Lower leg skin (tissue), 4 donors: ENCODE measurements at regions not wholly inside any gene's neighbourhood (a gene's known extent, or its start where the extent isn't known, plus 50 kb on each side); places are given as distances from the start of the nearest gene placed in this dataset.
"Not testable (repeated sequence)": the region's sequence is repeated elsewhere in the genome, so short reads cannot be mapped to it uniquely, and the experiment has no call there.

Source experiments
- DNase-seq, 2 donors: peaks; one replicate each; pipeline ENCODE4 v3.0.0-alpha.2; 2019; ENCODE audit warnings: low spot score in 2 of 2
- H3K4me3 ChIP-seq: fragments of 200-600 bp; sonication (generic); 2 replicates; pipeline ENCODE4 v1.5.1; 2017; ENCODE audit warnings: mild to moderate bottlenecking, low read depth; ENCODE audit not compliant: poor library complexity, severe bottlenecking
- CTCF ChIP-seq, 3 donors: fragments of 450-650 bp; IDR thresholded peaks; one replicate each; pipeline ENCODE4 v1.5.1; 2016; ENCODE audit warnings: antibody characterized with exemption in 3 of 3, mild to moderate bottlenecking in 3 of 3, moderate library complexity in 2 of 3
- POLR2A ChIP-seq, 2 donors: fragments of 450-650 bp; IDR thresholded peaks; one replicate each; pipeline ENCODE4 v1.6.1; 2016 to 2017; ENCODE audit warnings: antibody characterized with exemption in 2 of 2, mild to moderate bottlenecking in 1 of 2, moderate library complexity in 1 of 2
- WGBS, 2 donors: methylation state at CpG; one replicate each; pipeline ENCODE4 v1.1.5; 2018; 5-methylcytosine and 5-hydroxymethylcytosine counted together
- intact Hi-C: fragments of 100-400 bp; cut with DNase I; formaldehyde crosslinking; loops from one replicate; pipeline ENCODE4 v1.15.0; 2023; ENCODE audit warnings: low total_unique reads

- intact Hi-C loops: no loop called here
- 14 to 17% methylated on average over 5 of the region's 5 CpGs for WGBS, 2 donors
- TF ChIP-seq CTCF (IDR thresholded peaks at IDR 0.05) (no peak), POLR2A (IDR thresholded peaks at IDR 0.05) (no peak)
- no peak overlapping the region for H3K4me3 ChIP-seq
- DNase-seq: no peak
Observed at GRCh38 chr4:72761368-72762038, 192.5 kb upstream of the ADAMTS3 start.

DNA sequence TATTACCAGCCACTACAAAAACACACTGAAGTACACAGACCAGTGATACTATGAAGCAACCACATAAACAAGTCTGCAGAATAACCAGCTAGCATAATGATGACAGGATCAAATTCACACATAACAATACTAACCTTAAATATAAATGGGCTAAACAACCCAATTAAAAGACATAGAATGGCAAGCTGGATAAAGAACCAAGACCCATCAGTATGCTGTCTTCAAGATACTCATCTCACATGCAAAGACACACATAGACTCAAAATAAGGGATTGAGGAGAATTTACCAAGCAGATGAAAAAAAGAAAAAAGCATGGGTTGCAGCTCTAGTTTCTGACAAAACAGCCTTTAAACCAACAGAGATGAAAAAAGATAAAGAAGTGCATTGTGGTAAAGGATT lies 184.4 kb upstream of the ADAMTS3 start:
- DNase-seq, H3K4me3 ChIP-seq, intact Hi-C loops: not testable (repeated sequence)

DNA sequence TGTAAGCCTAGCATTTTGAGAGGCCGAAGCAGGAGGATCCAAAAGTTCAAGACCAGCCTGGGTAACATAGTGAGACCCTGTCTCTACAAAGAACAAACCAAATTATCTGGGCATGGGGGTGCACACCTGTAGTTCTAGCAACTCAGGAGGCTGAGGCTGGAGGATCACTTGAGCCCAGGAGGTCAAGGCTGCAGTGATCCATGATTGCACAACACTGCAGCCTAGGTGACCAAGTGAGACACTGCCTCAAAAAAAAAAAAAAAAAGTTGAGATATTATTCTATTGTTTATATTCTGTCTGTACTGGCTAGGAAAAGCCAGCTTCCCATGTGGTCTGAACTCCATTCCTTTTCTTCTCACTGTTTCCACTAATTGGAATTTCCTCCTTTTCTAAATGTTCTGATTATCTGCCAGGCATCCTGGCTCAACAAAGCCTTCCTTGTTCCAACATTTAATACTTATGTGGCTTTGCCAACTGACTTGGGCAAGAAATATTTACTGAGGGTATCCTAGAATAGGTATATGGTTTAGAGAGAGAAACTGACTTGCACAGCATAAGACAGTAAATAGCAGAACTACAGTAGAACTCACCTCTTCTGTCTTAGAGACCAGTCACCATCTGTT lies 175.2 kb upstream of the ADAMTS3 start:
- intact Hi-C loops: no loop called here
- H3K4me3 ChIP-seq: no peak overlapping the region
- DNase-seq: no peak
- WGBS, 2 donors: 90 to 93% methylated on average over 1 of the region's 1 CpG
- TF ChIP-seq CTCF (IDR thresholded peaks at IDR 0.05) (no peak), POLR2A (IDR thresholded peaks at IDR 0.05) (no peak)

DNA sequence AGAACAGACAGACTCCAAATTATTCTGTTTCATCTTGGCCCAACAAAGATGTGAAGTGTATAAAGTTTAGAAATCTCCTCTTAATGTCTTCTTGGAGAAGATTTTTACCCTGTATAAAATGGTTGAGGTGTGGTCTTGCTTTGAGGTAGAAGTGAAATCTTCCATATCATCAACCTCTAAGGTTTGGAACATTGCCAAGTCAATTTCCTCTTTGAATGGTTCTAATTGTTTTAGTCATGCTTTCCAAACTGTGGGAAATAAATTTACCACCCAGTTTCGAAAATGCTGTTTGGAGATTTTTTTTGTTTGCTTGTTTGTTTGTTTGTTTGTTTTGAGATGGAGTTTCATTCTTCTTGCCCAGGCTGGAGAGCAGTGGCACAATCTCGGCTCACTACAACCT lies 174.1 kb upstream of the ADAMTS3 start:
- no peak for DNase-seq
- 60 to 68% methylated on average over 2 of the region's 2 CpGs for WGBS, 2 donors
- TF ChIP-seq CTCF (IDR thresholded peaks at IDR 0.05): no peak
- TF ChIP-seq POLR2A (IDR thresholded peaks at IDR 0.05): no peak
- intact Hi-C loops: no loop called here
- H3K4me3 ChIP-seq: no peak overlapping the region

DNA sequence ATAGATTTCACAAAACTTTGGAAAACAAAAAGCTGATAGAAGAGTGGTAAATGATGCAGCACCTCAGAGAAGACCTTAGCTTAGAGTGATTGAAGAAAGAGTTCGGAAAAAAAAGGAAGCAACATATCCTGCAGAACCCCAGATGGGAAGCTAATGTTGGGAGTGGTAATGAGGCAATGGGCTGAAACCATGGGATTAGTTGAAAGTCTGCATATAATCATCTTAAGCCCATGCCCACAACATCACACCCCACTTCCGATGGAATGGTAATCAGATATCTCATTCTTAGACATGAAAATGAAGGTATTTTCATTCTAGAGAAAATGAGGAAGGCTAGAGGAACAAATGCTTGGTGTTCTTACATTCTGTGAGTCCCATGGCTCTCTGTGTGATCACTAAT lies 146.3 kb upstream of the ADAMTS3 start:
- WGBS, 2 donors: 77 to 87% methylated on average over 2 of the region's 2 CpGs
- intact Hi-C loops: no loop called here
- H3K4me3 ChIP-seq: no peak overlapping the region
- DNase-seq: no peak
- no peak for TF ChIP-seq CTCF (IDR thresholded peaks at IDR 0.05)
- no peak for TF ChIP-seq POLR2A (IDR thresholded peaks at IDR 0.05)

DNA sequence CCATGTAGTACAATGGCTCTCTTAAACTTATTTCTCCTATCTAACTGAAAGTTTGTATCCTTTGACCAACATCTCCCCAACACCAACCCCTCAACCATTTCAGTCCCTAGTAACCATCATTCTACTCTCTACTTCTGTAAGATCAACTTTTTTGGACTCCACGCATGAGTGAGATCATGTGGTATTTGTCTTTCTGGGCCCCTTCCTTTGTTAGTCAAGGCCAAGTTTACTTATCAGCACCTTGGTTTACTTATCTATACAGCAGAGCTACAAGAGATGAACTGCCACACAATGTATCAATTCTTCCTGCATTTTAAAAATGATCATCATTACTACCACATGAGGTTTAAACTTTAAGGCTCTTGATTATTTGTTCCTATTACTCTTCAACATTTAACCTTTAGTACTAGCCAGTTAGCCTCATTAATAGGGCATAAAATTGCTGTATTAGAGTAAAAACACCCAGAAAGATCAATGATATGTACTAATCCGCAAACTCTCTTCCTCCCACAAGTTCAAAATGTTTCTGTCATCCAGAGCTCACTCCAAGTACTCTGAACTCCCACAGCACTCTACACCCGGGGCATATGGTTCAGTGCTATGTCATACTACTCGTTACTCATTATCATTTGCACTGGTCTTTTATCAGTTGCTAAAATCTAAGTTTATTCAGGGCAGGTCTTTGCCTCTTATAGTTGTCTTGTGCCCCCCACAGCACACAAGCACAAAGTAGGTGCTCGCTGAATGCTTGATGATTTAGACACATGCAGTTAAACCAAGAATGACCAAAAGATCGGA lies 145.7 kb upstream of the ADAMTS3 start:
- no peak for DNase-seq
- WGBS, 2 donors: 83 to 84% methylated on average over 6 of the region's 6 CpGs
- intact Hi-C loops: no loop called here
- no peak overlapping the region for H3K4me3 ChIP-seq
- TF ChIP-seq CTCF (IDR thresholded peaks at IDR 0.05) (no peak), POLR2A (IDR thresholded peaks at IDR 0.05) (no peak)
